GM19438 (cell line): ENCODE measurements at regions not wholly inside any gene's neighbourhood (a gene's known extent, or its start where the extent isn't known, plus 50 kb on each side); places are given as distances from the start of the nearest gene placed in this dataset.
"Not testable (repeated sequence)": the region's sequence is repeated elsewhere in the genome, so short reads cannot be mapped to it uniquely, and the experiment has no call there.

Source experiments
- ATAC-seq: cut with Tn5 transposase; IDR thresholded peaks from one replicate; pipeline ENCODE4 v1.9.1; 2021; ENCODE audit warnings: low read depth; ENCODE audit not compliant: unreplicated experiment

GRCh38 chr12:69027411-69027881, 94.5 kb upstream of the CPM start:
- ATAC-seq = no peak

GRCh38 chr12:69028941-69029729, 96.2 kb upstream of the CPM start:
- no peak for ATAC-seq

- ATAC-seq = no peak
Measured at GRCh38 chr12:69030321-69030720, 97.3 kb upstream of the CPM start.

GRCh38 chr12:69036533-69036932, 103.6 kb upstream of the CPM start:
- ATAC-seq = no peak

- no peak for ATAC-seq
Measured at GRCh38 chr12:69036999-69037398, 104.0 kb upstream of the CPM start.

GRCh38 chr12:69039911-69040310, 106.9 kb upstream of the CPM start:
- ATAC-seq = no peak

- ATAC-seq = no peak
Measured at GRCh38 chr12:69042557-69042956, 109.6 kb upstream of the CPM start.

- no peak for ATAC-seq
Measured at GRCh38 chr12:69042970-69043369, 110.0 kb upstream of the CPM start.

GRCh38 chr12:69044887-69045286, 111.9 kb upstream of the CPM start:
- ATAC-seq = no peak

GRCh38 chr12:69045430-69045829, 112.5 kb upstream of the CPM start:
- no peak for ATAC-seq

- ATAC-seq = no peak
Measured at GRCh38 chr12:69046363-69046762, 113.4 kb upstream of the CPM start.

GRCh38 chr12:69046920-69047319, 113.9 kb upstream of the CPM start:
- no peak for ATAC-seq

- no peak for ATAC-seq
Measured at GRCh38 chr12:69047990-69048389, 115.0 kb upstream of the CPM start.

GRCh38 chr12:69049855-69050254, 116.9 kb upstream of the CPM start:
- ATAC-seq = not testable (repeated sequence)

GRCh38 chr12:69052613-69053408, 119.8 kb upstream of the CPM start:
- no peak for ATAC-seq

GRCh38 chr12:69054343-69055056, 121.5 kb upstream of the CPM start:
- no peak for ATAC-seq

GRCh38 chr12:69055280-69055679, 122.3 kb upstream of the CPM start:
- ATAC-seq = no peak

- no peak for ATAC-seq
Measured at GRCh38 chr12:69055706-69056105, 122.7 kb upstream of the CPM start.

GRCh38 chr12:69056743-69057515, 124.0 kb upstream of the CPM start:
- ATAC-seq = no peak

- ATAC-seq = no peak
Measured at GRCh38 chr12:69057742-69058141, 124.8 kb upstream of the CPM start.
